ENCODE measurements at regions not wholly inside any gene's neighbourhood (a gene's known extent, or its start where the extent isn't known, plus 50 kb on each side); places are given as distances from the start of the nearest gene placed in this dataset.
A peak's percentile ranks its signal among the peaks of the same experiment; 100 is the strongest.

DNA sequence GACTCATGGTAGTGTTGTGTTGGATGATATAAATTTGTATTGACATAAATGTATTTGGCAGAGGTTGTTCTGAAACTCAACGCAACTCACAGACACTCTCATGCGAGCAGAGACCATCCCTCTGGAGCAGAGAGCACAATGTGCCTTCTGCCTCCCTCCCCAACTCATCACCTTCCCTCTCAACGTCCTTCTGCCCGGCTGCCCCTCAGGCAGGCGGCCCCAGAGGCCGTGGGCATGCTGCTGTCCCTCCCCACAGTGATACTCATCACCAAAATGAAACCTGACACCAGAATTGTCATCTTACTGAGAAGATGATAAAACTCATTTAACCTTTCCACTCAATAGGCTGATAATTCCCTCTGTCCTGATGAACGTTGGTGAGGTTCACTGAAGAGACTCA is 260.6 kb downstream of the ETS1 start:
- DNase-seq, result no peak

DNA sequence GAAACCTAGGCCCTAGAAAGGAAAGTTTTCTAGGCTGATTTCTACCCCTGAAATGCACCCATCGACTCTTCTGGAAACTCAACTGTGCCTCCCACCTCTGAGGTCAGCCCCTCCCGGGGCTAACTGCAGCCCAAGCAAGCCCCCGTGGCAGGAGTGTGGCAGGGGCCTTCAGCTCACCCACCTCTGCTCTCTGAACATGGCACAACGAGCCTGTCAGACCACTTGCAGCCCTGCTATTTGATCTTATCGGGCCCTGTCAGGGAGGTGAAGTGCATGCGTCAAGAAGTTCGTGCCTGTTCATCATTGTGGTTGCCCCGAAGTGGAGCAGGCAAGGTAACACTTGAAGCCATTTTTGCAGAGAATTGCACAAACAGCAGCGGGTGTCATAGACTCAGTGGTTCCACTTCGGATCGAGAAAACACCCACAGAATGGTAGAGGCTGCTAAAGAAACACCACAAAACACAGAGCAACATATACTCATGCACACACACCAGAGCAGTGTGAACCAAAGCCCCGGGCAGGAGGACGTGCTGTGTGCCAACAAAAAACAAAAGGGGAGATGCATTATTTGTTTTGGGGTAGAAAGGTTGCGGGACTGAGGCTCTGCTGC is 262.7 kb downstream of the ETS1 start:
- DNase-seq, result no peak

DNA sequence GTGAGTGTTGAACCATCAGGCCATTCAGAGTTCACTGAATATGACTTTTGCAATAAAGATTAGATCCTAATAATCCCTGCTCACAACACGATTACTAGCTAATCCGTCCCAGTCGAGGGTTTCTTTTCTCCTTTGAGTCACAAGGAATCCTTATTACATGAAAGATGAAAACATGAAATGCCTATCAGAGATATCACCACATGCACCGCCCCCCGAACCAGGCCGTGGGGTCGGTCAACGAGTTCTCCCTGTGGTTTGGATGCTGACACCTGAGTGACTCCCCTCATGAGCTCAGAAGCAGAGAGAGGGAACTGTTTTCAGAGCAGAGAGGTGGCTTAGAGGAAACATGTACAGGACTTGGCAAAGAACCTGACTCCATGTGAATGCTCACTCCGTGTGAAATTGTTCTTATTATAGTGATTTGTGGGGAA is 263.3 kb downstream of the ETS1 start:
- no peak for DNase-seq

DNA sequence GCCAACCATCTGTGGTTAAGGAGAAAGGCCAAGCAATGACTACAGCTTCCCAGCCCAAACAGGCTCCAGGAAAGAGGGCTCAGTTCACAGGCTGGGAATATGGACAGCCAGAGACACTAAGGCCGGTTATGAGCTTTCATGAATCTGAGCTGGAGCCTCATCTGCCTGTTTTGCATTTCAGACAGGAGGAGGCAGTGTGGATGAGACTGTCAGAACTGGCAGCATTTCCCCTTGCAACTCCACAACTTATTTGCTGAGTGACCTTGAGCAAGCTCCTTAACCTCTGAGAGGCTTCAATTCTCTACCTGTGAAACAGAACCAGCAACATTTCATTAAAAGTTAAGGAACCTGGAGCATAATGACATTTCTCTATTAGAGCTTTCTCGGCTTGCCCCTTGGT is 264.0 kb downstream of the ETS1 start:
- no peak for DNase-seq

DNA sequence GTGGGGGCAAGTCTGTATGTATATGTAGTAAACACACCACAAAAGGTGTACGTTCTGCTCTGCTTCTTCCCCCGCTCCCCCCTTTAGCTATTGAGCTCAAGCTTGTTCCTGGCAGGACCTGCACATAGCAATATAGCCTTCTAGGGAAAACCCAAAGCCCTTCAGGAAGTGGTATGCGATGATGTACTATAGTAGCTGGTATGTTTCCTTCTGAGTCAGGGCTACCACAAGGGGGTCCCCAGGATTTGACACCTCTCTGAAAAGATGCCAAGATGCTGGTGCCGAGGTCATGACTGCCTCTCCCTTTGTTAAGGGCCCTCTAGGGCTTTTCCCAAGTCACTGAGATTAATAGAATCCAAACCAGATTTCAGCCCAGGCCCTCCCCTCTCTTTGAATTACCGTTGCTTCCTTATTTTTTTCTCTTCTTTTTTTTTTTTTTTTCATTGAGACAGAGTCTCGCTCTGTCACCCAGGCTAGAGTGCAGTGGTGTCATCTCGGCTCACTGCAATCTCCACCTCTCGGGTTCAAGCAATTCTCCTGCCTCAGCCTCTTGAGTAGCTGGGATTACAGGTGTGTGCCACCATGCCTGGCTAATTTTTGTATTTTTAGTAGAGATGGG is 268.4 kb downstream of the ETS1 start:
- no peak for DNase-seq

DNA sequence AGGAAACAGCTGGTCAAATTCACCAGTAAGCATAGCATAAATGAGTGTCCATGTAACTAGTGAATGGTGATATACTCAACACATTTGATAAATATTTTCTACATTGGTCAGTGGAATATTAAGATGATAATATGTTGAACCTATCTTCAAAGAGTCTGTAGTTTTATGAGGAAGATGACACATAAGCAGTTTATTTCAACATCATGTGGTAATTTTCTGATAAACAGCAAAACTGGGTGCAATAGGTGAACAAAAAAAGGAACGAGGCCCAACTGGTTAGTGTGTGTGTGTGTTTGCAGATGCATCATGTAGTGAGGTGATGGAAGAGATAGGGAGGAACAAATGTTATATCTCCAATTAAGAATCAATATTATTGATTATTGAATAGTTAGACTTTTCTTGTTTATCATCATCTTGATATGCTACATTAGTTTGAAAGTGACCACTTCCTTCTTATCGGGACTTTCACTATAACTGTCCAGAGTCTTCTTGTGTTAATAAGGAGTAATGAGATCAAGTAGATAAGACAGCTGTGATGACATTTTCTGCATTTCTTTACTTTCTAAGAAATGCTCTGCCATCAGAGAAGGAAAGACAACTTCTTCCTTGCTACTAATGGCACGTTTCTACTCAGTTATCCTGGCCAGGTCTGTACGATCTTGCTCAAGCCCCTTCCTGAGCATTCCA is 270.7 kb downstream of the ETS1 start:
- peak; percentile 45 for DNase-seq

DNA sequence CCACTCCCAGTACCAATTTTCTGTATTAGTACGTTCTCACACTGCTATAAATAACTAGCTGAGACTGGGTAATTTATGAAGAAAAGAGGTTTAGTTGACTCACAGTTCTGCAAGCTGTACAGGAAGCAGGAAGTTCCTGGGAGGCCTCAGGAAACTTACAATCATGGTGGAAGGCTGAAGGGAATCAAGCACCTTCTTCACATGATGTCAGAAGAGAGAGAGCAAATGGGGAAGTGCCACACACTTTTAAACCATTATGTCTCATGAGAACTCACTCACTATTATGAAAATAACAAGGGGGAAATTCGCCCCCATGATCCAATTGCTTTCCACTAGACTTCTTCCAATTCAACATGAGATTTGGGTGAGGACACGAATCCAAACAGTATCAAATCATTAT is 271.4 kb downstream of the ETS1 start:
- DNase-seq, result peak; percentile 43

DNA sequence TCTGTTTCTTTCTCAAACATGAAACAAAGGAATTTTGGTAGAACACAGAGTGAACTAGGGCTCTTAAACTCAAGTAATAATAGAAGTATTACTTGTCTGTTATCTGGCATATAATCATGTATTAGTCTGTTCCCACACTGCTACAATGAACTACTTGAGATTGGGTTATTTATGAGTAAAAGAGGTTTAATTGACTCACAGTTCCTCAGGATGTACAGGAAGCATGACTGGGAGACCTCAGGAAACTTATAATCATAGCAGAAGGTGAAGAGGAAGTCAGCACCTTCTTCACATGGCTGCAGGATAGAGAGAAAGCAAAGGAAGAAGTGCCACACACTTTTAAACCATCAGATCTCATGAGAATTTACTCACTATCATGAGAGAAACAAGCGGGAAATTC is 273.4 kb downstream of the ETS1 start:
- DNase-seq, result no peak

DNA sequence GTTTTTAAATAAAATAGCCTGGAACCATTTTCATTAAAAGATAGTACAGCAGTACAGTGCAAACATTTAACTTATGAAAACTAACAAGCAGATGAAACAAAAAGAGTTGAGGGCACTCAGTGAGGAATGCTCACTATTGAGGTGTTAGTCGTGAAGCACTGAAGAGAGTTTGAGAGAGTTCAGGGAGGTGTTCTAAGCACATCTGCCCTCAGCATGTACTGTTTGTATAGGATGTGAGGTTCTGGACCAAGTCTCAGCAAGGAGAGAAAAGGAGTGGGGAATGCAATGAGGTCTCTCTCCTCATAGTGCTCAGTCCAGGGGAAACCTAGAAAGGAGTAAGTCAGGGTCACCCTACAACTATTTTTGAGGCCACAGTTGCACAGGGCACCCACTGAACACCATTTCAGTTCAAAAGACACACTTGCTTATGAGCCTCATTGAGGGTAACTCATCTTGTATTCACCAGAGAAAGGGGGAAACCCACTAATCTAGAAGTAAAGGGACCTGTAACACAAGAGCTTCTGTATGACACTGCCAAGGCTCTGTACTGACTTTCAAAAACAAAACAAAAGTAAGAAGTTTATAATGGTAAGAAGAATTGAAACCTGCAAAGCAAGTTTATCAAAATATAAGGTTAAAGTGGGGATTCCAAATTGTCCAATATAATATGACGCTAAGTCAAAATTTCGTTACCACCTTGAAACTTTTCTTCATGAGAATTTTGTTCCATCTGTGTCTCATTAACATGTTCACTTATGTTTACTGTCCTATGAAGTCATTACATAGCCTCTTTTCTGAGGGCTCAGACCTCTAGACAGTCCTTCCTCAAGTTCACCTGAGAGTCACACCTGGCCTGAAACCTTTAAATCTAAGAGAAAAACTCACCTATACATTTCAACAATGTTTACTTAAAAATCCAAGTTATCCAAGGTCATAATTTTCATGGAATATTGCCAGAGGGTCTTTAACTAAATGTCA is 275.3 kb downstream of the ETS1 start:
- no peak for DNase-seq

DNA sequence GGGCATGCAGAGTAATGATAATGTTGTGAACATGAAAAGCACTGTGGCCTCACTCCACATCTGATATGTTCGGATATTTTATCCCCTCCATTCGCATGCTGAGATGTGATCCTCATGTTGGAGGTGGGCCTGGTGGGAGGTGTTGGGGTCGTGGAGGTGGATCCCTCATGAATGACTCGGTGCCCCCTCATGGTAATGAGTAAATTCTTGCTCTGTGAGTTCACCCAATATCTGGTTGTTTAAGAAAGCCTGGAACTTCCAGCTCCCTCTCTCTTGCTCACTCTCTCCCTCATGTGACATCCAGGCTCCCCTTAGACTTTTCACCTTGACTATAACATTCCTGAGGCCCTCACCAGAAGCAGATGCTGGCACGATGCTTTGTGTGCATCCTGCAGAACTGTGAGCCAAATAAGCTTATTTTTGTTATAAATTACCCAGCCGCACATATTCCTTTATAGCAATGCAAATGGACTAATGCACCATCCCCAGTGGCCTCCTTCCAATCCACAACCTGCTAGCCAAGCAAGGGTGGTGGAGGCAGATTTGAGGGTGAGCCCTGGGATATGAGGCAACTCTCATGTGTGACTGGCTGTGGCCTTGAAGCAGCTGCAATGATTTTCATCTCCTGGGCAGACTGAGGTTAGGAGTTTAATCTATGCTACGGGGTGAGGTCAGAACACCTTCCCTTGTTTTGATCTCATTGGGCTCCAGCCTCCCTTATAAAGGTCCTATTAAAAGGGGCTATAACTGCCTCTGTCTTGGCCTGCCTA is 276.5 kb downstream of the ETS1 start:
- DNase-seq, result no peak

DNA sequence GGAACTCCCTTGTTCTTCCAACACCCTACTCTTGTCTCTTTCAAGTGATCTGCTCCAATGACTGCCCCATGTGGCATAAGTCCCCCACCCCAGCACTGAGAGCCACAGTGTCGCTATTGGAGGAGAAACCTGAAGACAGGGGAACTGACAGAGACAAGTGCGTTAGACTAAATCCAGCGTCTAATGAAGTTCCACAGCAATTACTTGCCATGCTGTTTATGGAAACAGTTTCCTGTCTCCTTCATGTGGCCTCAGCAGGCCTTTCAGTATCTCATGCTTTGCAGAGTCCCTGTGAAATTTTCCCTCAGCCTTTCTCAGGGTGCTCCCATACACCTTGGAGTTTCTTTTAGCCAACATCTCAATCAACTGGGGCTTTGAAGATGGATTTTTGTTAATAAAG is 277.4 kb downstream of the ETS1 start:
- no peak for DNase-seq

DNA sequence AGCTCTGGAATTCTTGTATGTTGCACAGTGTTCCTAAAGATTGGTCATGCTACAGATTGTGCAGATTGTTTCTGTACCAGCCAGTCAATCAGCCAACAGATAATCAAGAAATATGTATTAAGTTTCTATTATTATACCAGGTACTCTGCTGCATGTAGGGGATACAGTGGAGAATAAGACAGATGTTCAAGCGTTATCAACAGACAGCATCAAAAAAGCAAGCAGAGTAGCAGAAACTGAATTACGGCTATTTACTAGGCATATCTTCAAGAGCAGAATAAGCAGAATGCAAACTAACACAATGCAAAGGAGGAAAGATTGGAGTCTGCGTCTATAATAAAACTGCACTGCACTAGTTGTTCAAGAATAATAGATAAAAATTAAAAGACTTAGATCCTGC is 278.6 kb downstream of the ETS1 start:
- no peak for DNase-seq

DNA sequence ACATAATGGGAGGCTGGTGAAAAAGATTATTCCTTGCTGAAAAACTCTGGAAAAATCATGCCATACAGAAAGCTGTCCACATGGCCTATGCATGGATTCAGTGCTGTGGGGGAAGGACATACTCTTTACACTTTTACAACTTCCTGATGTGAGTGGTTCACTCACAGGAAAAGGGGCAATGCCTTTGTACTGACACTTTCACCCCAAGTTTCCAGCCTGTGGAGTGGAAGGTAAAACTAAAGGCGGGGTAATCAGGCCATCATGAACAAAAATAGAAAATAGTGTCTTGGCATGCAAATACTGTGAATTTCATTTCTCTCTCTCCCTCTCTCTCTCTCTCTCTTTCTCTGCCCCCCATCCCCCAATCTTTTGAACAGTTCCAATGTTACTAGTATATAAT is 281.8 kb downstream of the ETS1 start:
- no peak for DNase-seq

DNA sequence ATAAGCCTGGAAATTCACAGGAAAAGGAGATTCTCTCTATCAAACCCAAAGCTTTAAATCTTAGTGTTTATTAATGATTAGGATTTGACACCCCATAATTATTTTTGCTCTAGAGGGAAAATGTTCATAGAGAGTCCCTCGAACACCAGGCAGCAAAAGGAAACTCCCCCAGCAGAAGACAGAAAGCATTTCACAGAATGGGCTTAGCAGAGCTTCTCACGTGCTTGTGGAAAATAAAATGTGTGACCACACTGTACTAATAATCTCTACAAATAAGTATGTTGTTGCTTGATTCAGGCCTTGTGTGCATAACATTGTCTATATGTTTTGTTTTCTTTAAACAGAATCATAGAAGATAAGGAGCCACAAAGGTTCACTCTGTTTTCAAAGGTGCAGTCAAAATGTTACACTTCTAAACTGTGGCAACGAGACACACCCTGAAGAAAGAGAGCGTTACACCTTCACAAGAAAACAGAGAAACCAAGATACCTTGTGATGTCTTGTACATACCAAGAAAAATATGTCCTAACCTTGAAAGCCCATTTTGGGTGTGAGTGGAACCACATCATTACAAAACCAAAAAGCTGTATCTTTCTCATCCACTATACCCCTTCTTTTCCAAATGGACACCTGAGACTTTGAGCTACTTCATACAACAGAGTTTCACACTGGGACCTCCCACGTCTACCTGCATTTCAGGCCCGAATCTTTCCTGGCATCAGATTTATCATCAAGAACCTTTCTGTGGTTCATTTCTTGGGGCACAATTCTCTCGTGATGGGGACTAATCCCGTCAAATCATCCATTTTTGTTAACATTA is 282.5 kb downstream of the ETS1 start:
- no peak for DNase-seq

DNA sequence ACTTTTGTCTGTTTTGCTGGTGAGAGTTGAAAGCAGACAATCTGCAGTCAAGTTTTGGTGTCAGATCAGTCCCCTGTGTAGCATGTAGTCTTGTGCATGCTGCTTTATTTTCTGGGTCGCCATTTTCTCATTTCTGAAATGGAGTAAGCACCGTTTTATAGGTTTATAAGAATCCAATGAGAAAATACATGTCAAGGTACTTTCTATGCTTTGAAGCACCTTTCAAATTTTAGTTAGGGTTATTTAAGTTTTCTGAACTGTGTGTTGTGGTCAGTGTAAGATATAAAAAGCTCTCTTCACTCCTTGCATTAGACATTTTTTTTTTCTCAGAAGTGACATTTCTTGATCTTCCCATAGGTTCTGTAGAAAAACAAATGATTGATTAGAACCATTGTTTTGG is 283.2 kb downstream of the ETS1 start:
- DNase-seq, result no peak

DNA sequence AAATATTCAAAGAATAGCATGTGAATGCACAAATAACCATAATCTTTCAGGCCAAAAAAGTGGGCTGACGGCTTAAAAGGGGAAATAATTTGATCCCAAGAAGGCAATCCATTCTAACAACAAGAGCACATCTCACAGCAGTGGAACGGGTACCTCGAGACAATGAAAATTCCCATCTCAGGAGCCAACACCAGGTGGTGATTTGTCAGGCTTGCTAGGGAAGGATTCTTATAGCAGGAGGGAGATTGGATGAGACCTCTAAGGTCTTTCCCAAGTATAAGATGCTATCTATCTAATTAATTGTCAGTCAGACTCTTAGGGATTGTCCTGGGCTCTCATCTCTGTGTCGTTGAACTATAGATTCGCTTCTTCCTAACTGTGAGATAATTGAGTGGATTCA is 284.0 kb downstream of the ETS1 start:
- no peak for DNase-seq

DNA sequence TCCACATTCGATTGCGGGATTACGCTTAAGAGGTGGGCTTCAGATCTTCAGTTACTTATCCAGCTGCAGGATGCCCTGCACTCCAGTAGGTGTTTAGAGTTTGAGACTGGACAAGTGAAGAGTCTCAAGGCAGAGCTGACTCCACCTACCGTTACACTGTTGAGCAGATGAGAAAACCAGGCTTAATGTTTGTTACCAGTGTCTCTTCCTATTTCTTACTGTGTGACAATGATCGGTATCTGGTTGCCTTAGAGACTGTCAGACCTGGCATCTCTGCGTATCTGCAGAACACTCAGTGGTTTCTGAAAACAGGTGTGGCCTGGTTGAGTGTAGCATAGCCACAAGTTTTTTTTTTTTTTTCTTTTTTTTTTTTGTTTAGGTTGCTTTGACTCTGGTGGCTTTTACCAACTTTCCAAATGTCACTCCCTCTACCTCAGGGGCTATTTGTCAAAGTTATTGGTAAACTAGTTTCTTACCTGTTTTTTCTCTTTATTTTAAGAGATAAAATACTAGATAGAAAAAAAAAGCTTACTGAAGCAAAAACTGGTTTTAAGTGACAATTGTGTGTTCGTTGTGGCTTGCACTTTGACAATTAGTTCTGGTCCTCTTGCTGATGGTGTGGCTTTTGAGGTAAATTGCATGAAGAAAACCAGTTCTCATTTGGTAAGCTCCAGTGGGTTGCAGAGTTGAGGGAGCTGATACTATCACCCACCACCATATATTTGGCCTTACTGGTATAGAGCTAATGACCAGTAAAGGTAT is 284.8 kb downstream of the ETS1 start:
- no peak for DNase-seq

DNA sequence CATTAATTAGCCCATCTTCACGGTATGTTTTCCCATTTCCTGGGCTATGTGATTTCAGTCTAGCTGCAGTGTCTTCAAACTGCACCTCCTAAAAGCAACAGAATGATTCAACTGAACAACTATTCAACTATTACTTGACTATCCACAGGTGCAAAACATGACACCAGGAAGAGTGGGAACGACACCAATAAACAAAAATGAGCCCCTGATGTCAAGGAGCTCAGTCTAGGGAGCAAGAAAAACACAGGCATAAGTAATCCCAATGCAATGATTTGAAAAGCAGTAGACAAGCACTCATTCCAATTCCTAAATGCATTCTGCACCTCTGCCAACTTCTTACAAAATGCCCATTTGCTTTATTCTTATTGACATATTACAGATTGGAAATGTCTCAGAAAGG is 285.6 kb downstream of the ETS1 start:
- DNase-seq, result no peak

DNA sequence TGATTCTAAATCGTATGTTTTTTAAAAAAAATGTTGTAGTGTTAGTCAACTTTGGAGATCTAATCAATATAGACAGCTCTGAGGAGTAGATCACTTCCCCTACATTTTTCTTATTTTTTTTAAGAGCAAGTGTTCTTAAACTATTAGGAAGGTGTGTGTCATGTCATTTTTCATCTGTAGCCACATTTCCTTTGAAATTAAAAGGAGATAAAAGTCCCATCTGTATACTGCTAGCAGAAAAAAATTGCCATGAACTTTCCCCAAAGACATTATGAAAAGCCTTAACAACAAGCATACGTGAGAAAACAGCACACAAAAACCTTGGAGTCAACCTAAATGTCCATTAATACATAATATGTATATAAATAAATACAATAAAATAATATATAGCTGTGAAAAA is 286.6 kb downstream of the ETS1 start:
- no peak for DNase-seq

DNA sequence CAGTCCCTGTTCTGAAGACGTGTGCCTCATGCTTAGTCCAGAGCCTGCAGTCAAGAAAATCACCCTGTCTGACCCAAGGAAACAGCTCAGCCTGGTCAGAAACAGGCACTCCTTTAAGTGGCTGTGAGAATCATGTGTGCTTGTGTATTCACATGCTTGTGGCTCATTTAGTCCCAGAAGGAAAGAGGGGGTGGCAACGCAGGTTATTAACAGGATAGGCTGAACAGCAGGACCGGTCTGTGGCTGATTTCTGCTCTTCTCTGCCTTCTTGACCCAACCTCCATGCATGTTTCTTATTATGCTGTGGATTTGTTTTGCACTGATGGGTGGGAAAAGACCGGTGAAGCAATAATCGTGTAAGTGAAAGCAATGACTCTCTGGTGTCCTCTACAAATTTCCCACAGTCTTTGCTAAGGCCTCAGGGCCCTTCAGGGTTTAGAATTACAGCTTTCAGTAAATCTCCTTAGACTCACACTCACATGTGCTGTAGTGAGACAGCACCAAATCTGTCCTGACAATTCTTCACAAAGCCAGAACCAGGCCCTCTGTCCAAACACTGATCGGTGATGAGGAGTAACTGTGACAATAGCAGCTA is 288.1 kb downstream of the ETS1 start:
- DNase-seq, result no peak

DNA sequence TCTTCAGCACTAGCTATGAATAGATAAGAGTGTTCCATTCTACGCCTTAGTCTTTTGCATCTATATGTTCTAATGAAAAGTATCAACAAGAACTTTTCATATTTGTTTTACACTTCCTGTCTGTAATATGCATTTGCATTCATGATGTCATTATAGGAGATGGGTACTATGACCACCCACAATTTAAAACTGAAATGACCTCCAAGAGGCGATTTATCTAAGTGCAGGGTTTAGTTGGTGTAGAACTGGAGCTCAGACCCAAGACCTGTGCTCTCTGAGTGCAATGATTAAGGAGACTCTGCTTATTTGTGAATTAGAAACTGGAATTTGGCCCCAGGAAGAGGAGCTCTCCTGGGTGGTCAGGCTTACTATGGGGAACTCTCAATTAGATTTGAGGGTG is 289.1 kb downstream of the ETS1 start:
- no peak for DNase-seq

Data from MV-4-11 (cell line).